ENCODE measurements at regions not wholly inside any gene's neighbourhood (a gene's known extent, or its start where the extent isn't known, plus 50 kb on each side); places are given as distances from the start of the nearest gene placed in this dataset.
"Not testable (repeated sequence)": the region's sequence is repeated elsewhere in the genome, so short reads cannot be mapped to it uniquely, and the experiment has no call there.

DNA sequence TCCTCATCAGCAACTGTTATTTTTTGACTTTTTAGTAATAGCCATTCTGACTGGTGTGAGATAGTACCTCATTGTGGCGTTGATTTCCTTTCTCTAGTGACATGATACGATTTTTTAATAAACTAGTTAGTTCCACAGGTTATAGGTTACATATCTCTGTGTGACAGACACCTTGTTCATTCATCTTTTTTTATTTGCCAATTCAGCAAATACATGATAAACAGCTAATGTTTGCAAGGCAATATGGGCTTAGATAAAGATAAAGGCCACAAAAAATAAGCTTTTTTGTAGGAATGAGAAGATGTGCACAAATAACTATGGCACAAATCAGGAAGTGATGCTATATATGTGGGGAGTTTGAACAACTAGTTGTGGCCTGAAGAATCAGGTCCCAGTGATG, 366.8 kb downstream of the HLX start:
- no peak for DNase-seq (ENCODE audit: low read depth in 3 of 3, low spot score in 1 of 3)

DNA sequence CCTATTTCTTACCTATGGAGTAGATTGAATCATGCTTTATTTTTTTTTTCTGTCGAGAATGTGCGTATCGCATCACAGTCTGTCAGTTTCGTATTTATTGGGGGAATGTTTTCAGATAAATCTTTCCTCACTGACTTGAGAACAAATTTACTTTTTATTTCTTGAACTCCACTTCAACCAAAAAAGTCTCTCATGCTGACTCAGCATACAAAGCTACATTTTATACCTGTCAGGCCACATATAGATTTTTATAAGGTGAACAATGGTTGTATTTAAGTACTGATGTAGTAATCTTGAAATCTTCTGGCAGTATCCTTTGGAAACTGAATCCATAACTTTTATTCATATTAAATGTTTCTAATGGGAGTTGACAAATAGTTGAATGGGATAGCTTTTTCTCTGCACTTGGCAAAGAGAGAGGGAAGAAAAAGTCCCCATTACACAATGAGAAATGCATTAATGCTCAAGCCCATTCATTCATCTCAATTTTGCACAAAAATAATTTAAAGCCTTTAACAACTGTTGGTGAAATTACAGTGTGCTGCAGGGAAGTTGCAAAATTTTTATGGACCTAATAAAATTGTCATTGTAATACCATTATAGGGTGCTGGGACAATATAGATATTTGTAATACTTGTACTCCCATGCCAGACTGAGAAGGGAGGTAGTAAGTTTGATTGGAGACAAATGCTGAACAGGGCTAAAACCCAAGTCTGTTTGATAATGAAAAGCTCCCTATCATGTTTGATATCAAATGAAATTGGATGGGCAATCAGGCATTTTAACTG, 367.6 kb downstream of the HLX start:
- no peak for DNase-seq (ENCODE audit: low read depth in 3 of 3, low spot score in 1 of 3)

DNA sequence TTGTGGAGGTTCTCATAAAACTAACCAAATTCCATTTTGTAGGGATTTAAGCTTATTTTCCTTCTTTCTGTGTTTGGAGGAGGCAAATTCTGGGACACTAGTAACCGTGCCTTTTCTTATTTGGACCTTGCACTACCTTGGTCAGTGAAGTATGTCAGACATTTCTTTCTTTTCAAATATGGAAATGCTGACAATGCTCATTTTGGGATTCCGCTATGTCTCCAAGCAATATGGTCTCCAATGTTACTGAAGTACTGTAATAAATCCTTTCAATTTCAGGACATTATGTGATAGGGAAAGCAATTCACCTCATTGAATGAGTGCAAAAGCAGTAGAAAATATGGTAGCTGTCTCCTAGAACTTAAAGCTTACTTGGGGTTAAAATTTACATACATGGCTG, 372.3 kb downstream of the HLX start:
- no peak for DNase-seq (ENCODE audit: low read depth in 3 of 3, low spot score in 1 of 3)

DNA sequence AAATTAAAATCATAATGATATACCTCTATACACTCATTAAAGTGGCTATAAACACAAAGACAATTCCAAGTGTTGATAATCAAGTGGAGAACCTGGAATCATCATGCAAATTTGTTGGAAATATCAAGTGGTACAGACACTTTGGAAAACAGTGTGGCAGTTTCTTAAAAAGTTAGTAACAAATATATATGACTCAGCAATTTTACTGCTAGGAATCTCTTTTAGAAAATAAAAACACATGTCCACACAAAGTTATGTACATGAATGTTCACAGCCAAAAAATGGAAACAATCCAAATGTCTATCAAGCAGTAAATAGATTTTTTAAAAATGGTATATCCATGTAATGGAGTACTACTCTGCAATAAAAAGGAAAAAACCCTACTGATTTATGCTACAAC, 375.6 kb downstream of the HLX start:
- no peak for DNase-seq (ENCODE audit: low read depth in 3 of 3, low spot score in 1 of 3)

DNA sequence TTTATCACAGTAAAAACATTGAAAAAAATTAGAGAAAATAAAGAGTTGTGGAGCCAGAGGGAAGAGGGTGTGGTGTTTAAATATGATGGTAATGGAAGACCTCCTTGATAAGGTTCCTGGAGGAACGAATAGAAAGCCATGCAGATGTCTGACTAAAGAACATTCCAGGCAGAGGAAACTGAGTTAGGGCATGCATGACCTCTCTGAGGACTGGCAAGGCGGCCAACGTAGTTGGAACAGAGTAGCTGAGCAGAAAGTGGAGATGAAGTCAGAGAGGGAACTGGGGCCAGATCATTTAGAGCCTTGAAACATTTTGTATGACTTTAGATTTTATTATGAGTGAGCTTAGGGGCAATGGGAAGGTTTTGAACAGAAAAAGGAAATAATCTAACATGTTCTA, 377.5 kb downstream of the HLX start:
- no peak for DNase-seq (ENCODE audit: low read depth in 3 of 3, low spot score in 1 of 3)

DNA sequence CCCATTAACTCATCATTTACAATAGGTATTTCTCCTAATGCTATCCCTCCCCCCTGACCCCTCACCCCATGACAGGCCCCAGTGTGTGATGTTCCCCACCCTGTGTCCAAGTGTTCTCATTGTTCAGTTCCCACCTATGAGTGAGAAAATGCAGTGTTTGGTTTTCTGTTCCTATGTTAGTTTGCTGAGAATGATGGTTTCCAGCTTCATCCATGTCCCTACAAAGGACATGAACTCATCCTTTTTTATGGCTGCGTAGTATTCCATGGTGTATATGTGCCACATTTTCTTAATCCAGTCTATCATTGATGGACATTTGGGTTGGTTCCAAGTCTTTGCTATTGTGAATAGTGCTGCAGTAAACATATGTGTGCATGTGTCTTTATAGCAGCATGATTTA, 378.3 kb downstream of the HLX start:
- DNase-seq (ENCODE audit: low read depth in 3 of 3, low spot score in 1 of 3) = not testable (repeated sequence)

DNA sequence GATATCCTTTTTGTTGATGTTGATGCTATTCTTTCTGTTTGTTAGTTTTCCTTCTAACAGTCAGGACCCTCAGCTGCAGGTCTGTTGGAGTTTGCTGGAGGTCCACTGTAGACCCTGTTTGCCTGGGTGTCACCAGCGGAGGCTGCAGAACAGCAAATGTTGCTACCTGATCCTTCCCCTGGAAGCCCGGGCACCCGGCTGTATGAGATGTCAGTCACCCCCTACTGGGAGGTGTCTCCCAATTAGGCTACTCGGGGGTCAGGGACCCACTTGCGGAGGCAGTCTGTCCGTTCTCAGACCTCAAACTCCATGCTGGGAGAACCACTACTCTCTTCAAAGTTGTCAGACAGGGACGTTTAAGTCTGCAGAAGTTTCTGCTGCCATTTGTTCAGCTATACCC, 383.4 kb downstream of the HLX start:
- DNase-seq (ENCODE audit: low read depth in 3 of 3, low spot score in 1 of 3) = not testable (repeated sequence)

DNA sequence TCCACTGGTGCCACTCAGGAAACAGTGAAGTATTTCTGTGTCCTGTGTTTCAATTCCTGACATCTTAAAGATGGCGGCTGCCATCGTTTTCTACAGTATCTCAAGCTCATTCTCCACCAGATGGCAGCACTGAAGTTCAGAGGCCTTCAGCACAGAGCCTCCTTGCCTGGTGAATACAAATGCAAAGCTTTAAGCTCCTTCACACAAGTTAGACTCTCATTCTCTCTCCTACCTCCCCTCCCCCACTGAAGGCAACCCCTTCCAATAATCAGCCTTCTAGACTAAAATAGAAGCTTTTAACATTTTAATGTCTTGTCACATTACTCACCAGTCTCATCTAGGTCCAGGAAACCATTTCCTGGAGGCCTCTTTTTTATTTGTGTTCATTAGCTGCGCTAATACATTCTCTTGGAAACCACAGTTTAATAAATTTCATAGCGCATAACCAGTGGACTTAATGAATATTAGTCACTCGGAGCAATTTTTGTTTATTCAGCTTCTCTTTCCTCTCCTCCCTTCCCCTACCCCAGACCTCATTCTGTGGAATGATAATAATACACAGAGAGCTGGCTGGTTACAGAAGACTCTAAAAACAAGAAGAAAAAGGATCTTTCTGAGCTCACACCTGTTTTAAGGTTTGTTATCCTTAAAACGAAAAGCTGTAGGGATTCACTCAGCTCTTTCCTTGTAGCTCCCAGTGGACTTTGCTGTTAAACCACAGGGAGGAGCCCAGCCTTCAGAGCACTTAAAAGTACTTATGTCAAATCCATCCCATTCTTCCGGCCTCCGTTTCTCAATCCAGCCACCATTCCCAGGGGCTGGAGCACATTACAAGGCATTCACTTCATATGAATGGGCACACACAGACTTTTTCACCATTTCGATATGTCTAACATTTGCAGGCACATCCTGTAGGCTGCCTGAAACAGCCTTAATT, 384.9 kb downstream of the HLX start:
- no peak for DNase-seq (ENCODE audit: low read depth in 3 of 3, low spot score in 1 of 3)

DNA sequence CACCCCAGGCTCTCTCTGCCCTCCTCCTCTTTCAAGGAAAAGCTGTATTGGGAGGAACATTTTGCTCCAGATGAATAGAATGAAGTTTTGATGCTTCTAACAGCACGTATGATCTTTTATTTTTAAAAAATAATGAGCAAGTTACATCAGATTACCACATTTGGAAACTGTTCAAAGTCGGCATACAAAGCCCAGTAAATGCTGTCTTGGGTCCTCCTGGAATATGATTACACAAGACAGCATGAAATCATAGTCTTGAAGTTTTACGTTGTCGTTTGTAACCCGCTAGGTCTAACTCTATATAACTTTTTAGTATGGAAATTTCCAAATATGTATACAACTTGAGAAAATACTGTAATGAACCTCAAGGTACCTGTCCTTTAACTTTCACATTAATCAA, 385.6 kb downstream of the HLX start:
- no peak for DNase-seq (ENCODE audit: low read depth in 3 of 3, low spot score in 1 of 3)

DNA sequence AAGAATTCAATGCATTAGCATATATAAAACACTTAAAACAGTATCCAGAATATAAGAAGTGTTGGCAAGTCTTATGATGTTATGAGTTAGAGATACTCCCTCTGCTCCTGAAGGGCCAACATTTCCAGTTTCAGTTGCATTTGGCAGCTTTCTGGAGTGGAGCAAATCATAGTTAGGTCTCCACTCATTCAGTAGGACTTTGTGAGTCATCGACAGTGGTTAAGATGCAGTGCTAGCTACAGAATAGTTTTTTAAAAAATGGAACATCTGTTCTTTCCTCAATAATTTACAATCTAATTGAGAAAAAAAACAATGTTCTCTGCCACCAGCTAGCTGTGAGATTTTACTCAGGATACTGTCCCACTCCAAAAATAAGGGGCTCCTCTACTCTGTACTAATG, 389.1 kb downstream of the HLX start:
- DNase-seq (ENCODE audit: low read depth in 3 of 3, low spot score in 1 of 3) = no peak

DNA sequence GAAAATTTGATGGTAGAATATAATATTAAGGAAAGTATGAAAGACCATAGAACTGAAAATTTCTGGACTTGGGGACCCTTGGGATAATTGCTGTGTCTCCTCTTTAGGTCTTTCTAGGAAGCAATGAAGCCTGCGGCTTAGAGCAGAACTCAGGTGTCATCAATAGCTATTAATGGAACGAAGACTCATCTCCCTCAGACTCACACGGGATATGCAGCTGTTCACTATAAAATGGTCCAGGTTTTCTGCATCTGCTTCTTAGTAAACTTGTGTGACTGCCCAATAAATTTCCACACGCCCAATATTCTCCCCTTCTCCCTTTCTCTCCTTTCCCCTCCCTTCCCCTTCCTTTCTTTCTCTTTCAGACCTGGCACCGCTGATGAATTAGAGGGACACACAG, 392.5 kb downstream of the HLX start:
- DNase-seq (ENCODE audit: low read depth in 3 of 3, low spot score in 1 of 3) = no peak

DNA sequence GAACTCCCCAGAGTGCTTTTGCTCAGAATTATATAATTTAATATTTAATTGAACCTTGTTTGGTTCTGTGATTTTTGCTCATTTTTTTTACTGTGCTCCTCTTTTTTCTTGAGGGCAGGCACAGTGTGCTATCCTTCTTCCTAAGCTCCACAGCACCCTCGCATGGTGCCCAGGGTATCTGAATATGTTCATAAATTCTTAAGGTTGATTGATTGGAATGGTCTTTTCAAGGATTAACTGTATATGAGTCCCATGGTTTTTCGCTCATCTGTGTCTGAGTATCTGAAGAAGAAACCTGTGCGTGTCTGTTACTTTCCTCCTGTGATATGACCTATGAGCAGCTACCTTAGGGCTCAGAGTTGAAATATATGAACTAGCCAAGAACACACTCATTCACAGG, 393.7 kb downstream of the HLX start:
- no peak for DNase-seq (ENCODE audit: low read depth in 3 of 3, low spot score in 1 of 3)

DNA sequence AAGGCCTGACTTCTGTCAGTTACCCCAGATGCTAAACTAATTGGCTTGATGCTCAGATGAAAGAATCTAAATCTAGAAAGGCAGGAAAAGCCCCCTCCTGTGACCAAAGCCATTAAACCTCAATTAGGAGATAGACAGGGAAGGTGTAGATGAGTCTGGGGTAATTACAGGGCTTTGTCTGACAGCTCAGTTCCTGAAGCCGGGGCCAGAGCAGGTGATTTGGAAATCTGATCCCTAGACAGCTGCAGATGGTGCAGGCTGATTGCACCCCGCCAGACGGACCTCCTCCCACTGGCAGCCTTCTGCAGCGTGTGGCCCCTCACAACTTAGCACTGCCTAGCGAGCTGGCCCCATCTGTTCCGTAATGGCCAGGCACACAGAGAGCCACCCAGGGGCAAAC, 395.1 kb downstream of the HLX start:
- DNase-seq (ENCODE audit: low read depth in 3 of 3, low spot score in 1 of 3) = no peak

DNA sequence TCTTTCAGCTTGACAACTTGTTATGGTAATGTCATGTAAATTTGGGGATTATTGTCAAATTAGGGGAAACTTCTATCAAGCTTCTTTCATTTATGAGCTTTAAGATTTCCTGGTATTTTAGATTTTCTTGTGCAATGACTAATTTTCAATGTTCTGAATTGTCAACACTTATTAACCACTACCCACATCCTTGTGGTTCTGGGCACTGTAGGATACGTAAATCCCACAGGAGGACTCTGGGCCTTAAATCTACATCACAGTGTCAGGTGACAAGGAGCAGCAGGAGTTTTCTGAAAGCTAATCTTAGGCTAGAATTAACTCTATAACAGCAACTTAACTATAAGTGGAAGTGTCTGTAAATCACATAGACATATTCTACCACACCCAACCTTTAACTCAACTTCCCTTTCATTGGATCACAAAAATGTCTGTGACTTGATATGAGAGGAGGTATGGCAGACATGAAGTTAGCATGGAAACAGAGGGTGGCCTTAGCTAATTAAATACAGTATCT, 397.7 kb downstream of the HLX start:
- DNase-seq (ENCODE audit: low read depth in 3 of 3, low spot score in 1 of 3) = no peak

DNA sequence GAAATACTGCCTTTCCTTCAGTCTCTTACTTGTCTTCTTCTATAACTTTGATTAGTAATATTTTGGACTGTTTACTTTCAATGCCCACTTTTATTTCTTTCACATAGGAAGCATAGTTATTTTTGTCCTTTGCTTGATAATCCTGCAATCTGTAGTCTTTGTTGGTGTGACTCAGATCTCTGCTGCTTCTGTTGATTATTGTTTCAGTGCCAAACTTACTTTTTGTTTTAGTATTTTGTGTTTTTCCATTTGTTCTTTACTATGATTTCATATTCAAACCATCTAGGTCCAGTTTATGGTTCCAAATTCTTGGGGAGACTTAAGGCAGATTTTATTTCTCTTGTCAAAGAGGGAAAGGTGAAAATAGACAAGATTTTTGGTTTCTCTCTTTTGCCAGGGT, 399.9 kb downstream of the HLX start:
- DNase-seq (ENCODE audit: low read depth in 3 of 3, low spot score in 1 of 3) = no peak

DNA sequence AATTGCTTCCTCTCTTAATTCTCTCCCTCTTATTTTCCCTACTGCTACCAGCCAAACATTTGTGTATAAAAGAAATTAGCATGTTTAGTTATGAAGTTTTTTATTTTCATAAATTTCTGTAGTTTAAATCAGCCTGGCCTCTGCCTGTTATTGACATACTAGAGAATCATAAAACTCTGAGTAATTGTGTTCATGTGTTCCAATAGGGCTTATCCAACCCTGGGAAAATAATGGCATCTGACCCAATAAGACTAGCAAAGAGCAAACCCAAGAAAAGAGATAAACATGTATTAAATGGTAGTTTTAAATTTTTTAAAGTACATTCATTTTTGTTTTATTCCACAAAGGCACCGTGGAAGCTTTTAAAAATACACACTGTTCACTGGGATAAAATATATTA, 404.3 kb downstream of the HLX start:
- DNase-seq (ENCODE audit: low read depth in 3 of 3, low spot score in 1 of 3) = no peak

DNA sequence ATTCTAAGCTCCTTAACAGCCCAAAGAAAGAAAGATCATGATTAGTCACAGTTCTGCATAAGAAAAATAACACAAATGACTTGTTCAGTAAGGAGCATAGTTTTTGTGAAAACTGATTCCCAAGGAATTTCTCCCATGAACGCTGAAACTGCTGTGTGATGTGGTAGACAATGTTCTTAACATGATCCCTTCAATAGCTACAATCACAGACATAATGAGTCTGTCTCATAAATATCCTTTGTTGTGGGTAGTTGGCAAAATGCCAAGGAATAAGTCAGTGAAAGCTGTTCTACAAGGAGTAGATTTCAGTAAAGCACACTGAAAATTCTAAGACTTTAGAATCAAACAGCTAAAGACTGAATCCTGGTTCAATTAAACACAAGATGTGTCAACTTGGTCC, 404.8 kb downstream of the HLX start:
- no peak for DNase-seq (ENCODE audit: low read depth in 3 of 3, low spot score in 1 of 3)

DNA sequence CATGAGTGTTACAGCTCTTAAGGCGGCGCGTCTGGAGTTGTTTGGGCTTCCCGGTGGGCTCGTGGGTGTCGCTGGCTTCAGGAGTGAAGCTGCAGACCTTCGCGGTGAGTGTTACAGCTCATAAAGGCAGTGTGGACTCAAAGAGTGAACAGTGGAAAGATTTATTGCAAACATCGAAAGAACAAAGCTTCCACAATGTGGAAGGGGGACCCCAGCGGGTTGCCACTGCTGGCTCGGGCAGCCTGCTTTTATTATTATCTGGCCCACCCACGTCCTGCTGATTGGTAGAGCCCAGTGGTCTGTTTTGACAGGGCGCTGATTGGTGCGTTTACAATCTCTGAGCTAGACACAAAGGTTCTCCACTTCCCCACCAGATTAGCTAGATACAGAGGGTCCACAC, 405.7 kb downstream of the HLX start:
- DNase-seq (ENCODE audit: low read depth in 3 of 3, low spot score in 1 of 3) = not testable (repeated sequence)

DNA sequence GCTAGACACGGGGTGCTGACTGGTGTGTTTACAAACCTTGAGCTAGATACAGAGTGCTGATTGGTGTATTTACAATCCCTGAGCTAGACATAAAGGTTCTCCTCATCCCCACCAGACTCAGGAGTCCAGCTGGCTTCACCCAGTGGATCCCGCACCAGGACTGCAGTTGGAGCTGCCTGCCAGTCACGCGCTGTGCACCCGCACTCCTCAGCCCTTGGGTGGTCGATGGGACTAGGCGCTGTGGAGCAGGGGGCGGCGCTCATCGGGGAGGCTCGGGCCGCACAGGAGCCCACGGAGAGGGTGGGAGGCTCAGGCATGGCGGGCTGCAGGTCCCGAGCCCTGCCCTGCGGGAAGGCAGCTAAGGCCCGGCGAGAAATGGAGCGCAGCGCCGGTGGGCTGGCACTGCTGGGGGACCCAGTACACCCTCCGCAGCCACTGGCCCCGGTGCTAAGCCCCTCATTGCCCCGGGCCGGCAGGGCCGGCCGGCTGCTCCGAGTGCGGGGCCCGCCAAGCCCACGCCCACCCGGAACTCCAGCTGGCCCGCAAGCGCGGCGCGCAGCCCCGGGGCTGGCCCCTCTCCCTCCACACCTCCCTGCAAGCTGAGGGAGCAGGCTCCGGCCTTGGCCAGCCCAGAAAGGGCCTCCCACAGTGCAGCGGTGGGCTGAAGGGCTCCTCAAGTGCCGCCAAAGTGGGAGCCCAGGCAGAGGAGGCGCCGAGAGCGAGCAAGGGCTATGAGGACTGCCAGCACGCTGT, 406.4 kb downstream of the HLX start:
- DNase-seq (ENCODE audit: low read depth in 3 of 3, low spot score in 1 of 3) = not testable (repeated sequence)

DNA sequence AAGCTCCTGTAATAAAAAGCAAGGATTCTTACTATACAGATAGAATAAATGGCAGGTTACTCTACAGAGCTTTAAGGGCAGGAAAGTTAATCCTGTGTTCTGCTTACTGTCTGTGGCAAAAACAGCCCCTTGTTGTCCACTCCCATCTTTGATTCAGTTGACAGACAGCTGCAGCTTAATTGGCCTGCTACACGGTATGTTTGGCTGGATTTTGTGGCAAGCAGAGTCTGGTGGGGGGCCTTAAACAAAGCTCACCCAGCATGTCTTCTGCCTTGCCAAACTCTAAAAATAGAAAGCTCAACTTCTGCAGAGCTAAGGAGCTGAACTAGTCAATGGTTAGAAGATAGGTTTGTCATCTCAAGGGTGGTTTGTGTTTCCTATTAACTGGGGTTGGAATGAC, 407.2 kb downstream of the HLX start:
- DNase-seq (ENCODE audit: low read depth in 3 of 3, low spot score in 1 of 3) = no peak

DNA sequence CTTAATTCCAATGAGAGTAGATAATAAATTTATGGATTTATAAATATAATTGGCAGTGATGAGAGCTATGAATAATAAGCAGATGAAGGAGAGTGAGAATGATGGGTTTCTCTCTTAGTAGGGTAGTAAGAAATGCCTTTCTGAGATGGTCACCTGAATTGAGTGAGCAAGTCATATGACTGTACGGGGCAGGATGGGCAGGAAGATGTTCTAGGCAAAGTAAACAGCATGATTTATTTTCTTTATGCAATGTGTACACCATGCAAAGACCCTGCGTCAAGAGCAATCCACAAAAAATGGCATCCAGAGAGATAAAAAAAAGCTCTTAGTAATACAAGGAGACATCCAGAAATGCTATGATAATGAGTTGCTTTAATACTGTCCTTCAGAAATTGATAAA, 409.9 kb downstream of the HLX start:
- no peak for DNase-seq (ENCODE audit: low read depth in 3 of 3, low spot score in 1 of 3)

DNA sequence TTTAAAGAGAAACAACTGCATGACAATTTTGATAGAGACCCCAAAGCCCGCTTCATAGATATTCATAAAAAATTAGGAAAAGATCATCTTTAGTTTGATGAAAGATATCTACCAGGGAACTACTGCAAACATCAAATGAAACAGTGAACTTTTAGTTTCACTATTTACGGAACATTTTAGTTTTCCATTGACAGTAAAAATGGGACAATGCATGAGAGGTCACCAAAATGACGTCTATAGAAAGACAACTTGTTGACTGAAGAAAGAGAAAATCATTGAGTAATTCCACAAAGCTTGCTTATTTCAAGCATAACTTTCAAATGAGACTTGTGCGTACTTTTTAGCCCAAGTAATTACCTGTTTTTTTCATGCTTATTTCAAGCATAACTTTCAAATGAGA, 411.4 kb downstream of the HLX start:
- no peak for DNase-seq (ENCODE audit: low read depth in 3 of 3, low spot score in 1 of 3)
